Ureter (tissue), 1 donor: ENCODE measurements at regions not wholly inside any gene's neighbourhood (a gene's known extent, or its start where the extent isn't known, plus 50 kb on each side); places are given as distances from the start of the nearest gene placed in this dataset.
"Not testable (repeated sequence)": the region's sequence is repeated elsewhere in the genome, so short reads cannot be mapped to it uniquely, and the experiment has no call there.

ENCODE experiments used
- DNase-seq: peaks from one replicate; pipeline ENCODE4 v3.0.0-alpha.2; 2020; ENCODE audit warnings: low spot score
- donor health status: DM: yes; HTN: yes; CAD: no.

GRCh38 chr3:73868688-73869315, 244.1 kb upstream of the PDZRN3 start:
- no peak for DNase-seq

DNA sequence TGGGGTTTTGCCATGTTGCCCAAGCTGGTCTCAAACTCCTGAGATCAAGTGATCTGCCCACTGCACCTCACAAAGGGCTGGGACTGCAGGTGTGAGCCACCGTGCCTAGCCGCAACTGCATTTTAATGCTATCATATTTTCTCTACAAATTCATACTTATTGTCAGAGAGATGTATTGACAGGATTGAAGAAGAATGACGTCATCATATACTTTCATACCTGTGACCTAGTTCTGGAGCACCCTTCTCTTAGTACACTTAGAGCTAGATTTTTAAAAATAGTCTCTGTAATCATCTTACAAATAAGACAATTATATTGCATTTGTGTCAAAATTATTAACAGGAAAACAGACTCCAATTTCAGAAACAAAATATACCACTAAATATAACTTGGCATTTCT, 242.8 kb upstream of the PDZRN3 start:
- no peak for DNase-seq

GRCh38 chr3:73866846-73867245, 242.1 kb upstream of the PDZRN3 start:
- DNase-seq = no peak

GRCh38 chr3:73863546-73864079, 238.9 kb upstream of the PDZRN3 start:
- no peak for DNase-seq

DNA sequence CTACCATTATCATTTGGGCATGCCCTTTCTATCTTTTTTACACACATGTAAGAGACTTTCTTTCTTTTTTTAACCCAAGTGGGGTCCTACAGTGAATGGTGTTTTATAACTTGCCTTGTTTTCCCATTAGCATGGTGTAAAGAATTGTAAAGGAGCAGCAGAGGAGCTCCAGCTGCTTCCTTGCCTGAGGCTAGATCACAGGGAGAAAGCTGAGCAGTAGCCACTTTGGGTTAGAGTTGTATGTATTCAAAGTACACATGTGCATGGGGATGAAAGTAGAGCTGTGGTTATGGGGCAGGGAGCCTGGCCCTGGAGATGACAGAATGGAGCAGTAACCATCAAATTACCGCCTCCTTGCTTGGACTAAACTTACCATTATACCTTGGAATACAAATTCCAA, 231.1 kb upstream of the PDZRN3 start:
- DNase-seq = no peak

DNA sequence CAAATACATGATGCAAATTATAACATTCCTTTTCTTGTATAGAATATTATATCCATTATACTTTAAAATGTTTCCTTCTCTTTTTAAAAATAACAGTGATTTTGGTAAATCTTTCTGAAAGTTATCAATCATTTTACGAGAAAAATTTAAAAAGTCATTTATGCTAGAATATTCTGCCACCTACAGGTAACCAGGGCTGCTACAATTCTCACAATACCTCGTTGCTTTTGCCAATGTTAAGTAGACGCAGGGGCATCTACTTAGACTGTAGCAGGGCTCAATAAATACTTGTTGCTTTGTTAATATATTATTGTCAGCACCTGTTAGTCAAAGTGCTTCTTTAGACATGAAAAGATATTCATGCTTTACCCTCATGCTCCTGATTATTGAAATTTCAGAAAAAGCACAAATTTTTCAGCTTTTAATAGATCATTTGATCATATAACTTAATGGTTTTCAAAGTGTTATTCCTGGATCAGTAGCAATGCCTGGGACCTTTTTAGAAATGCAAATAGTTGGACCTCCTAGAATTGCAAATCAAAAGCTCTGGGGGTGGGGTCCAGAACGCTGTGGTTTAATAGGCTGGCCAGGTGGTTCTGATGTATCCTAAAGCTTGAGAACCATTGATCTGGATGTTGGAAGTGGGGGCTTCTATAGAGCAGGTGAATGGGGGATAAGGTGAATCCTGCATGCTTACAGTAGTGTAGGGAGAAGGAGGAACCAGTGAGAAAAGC, 223.6 kb upstream of the PDZRN3 start:
- DNase-seq = no peak

- DNase-seq = no peak
Measured at GRCh38 chr3:73846951-73847350, 222.2 kb upstream of the PDZRN3 start.

DNA sequence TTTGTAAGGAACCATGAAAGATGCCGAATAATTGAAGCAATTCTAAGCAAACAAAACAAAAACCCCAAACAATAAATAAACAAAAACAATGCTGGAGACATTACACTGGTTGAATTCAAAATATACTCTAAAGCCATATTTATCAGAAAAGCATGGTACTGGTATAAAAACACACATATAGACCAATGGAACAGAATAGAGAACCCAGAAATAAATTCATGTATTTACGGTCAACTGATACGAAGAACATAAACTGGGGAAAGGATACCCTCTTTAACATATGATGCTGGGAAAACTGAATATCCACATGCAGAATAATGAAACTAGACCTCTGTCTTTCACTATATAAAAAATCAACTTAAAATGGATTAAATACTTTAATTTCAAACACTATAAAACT, 214.3 kb upstream of the PDZRN3 start:
- DNase-seq = no peak

DNA sequence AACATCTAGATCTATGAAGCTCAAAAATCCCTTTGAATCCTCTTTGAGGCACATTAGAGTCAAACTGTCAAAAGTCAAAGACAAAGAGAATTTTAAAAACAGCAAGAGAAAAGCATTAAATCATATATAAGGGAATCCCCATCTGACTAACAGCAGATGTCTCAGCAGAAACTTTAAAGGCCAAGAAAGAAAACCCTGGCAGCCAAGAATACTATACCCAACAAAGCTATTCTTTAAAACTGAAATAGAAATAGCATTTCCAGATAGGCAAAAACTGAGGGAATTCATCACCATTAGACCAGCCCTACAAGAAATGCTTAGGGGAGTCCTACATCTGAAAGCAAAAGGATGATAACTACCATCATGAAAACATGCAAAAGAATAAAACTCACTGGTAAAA, 211.2 kb upstream of the PDZRN3 start:
- no peak for DNase-seq

DNA sequence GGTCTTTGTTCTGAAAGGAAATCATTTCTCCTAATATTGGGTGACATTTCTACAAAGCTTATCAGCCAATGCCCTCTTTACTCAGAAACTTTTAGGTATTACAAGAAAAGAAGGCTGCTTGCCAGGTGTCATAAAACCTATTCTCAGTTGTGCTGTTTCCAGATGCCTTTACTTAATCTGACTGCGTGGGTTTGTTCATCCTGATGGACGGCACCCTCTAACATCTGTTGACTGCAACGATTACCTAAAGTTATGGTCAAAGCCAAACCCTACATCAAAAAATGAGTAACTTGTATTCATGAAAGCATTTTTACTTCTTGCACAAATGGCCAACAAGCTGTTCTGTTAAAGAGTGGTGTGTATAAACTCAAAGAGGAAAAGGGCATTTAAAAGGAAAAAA, 207.7 kb upstream of the PDZRN3 start:
- DNase-seq = no peak

GRCh38 chr3:73828348-73828747, 203.6 kb upstream of the PDZRN3 start:
- no peak for DNase-seq

DNA sequence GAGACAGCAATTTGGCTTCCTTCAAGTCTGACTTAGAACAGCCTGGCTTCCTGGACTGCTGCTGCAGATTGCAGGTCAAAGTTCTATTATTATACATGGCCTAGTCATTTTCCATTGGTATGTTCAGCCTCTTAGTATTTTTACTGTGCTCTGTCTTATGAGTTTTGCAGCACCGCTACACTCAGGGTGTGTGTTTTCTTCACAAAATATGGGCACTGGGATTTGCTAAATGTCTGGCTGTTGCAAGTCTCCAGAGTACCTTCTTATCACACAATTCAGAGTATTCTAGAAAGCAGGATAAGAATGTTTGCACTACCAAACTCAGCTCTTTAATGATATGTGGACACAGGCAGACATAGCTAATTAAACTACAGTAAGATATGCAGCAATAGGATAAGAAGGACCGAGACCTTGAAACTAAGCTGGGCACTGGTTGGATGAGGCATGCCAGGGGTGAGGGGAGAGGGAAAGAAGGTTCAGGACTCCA, 203.0 kb upstream of the PDZRN3 start:
- no peak for DNase-seq

DNA sequence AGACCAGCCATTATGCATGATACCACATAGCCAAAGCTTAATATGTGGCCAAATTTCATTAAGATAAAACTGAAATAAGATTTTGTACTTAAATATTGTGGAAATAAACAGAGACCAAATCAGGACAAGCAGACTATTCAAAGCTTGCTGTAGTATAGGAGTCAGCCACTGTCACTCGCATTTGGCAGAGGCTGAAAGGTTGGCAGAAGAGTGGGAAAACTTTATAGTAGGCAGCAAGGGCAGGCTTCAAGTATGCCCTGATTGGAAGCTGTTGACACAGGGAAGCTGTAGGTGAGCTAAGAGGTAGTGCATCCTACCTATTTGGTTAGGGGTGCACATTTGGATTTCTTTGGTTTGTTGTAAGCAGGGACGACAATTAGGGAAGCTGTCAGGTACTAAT, 202.5 kb upstream of the PDZRN3 start:
- DNase-seq = no peak

GRCh38 chr3:73820896-73821295, 196.2 kb upstream of the PDZRN3 start:
- not testable (repeated sequence) for DNase-seq

GRCh38 chr3:73820431-73820830, 195.7 kb upstream of the PDZRN3 start:
- no peak for DNase-seq

DNA sequence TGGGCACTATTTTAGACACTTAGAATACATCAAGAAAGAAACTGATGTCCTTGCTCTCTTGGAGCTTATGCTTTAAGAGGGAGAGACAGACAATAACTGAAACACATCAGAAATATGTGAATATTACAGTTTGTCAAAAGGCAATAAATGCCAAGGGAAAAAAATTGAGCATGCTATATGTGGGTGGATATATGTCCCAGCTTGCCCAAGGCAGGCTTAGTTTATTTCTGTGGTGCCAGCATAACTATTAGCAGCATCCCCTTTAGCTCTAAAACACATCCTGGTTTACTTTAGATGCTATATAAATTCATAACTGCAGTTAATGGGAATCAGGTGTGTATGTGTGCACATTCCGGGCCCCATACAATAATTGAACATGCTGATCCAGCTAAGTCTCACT, 191.2 kb upstream of the PDZRN3 start:
- no peak for DNase-seq

DNA sequence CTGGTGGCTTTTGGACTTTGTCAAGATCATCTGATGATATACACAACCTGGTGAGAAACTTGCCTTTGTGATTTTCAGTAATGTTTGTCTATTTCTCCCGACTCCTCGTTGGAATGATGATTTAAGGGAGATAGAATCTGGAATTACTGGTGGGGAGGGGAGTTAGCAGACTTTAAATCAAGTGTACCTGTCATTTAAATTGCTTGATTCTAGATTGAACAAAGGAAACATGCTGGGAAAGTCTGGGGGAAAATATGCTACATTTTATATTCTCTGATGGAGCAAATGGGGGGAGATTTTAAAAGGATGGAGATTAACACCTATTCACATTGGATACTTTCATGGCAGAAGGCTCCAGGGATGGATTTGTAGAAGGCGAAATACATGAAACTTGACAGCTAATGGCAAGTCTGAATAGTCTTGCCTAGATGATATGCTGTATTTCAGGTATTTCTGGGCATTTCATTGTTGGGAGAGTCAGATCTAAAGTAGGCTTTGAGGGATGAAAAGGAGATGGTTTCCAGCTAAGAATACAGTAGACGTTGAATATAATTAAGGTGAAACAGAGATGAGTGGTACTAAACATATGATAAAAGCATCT, 189.1 kb upstream of the PDZRN3 start:
- no peak for DNase-seq

DNA sequence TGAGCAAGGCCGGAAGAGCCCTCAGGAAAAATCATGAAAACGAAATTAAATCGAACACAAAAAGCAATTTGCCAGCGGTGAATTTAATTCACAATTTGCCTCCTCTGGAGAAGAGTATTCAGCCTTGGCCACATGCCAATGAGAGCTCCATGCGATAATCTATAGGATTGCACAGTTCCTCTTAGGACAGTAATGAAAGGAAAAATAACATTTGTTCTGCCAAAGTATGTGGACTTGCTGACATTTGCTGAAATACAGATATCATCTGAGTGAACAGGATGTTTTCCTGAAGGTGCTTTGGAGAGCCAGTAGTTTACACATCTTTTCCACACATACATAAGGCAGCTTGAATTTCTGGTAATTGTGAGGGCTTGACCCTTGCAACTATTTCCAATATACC, 188.6 kb upstream of the PDZRN3 start:
- DNase-seq = no peak

GRCh38 chr3:73812054-73812453, 187.3 kb upstream of the PDZRN3 start:
- DNase-seq = no peak

DNA sequence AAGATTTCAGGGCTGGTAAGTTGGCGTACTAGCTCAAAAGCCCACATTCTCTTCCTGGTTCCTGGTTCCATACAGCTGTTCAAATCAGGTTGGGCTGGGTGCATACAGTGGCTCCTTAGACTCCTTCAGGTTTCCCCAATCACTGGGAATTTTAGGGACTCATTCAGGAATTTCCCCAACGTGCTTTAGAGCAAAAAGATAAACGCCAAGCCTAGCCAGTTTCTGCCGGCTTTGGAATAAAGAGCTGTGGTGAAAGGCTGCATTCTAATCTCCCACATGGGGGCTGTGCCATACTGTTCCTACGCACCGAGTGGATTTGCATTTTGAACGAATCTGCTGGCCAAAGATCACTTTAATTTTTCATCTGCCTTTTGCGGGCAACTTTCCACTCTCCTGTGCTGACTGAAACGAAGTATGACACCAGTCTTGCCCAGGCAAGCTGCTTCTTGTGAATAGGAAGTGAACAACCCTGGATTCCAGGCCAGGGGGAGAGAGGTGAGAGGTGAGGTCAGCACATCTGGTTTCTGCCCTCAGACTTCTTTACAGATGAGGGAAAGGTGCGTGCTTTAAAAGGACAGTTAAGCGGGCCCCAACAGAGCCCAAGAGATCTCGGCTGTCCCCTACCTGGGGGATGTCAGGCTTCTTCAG, 184.2 kb upstream of the PDZRN3 start:
- DNase-seq = peak; percentile 66

GRCh38 chr3:73805435-73805834, 180.7 kb upstream of the PDZRN3 start:
- DNase-seq = peak; percentile 63

- no peak for DNase-seq
Measured at GRCh38 chr3:73804204-73804603, 179.5 kb upstream of the PDZRN3 start.
